Astrocyte (in vitro differentiated cells and primary cell): ENCODE measurements at regions not wholly inside any gene's neighbourhood (a gene's known extent, or its start where the extent isn't known, plus 50 kb on each side); places are given as distances from the start of the nearest gene placed in this dataset.

Experiments
- EZH2 ChIP-seq: IDR thresholded peaks from 2 replicates; pipeline ENCODE4 v1.6.1; 2012; ENCODE audit warnings: mild to moderate bottlenecking, low read length, inconsistent platforms; ENCODE audit not compliant: insufficient read depth
- TF ChIP-seq, protein P1 (sequence below): IDR thresholded peaks from 2 replicates; pipeline ENCODE4 v1.5.1; 2011; ENCODE audit warnings: low read depth, mild to moderate bottlenecking, inconsistent platforms, low read length, moderate library complexity; ENCODE audit not compliant: insufficient read depth

DNA sequence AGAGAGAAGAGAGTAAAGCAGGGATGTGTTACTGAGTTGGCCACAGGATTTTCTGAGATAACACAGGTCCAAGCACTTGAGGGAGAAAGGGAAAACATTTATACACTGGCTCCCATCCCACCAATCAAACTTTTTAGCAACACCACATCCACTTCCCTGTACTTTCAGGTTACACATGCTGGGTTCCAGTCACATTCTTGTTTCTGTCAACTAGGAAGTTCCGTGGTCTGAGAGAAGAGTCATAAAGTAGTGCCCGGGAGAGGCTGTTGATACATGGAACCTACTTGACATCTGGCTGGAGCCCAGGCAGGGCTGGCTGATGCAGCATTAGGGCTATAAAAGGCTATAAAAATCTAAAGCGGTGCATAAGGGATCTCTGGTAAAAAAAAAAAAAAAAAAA, 473.9 kb upstream of the COX7C start:
- no peak for TF ChIP-seq EZH2
- TF ChIP-seq, protein P1, sequence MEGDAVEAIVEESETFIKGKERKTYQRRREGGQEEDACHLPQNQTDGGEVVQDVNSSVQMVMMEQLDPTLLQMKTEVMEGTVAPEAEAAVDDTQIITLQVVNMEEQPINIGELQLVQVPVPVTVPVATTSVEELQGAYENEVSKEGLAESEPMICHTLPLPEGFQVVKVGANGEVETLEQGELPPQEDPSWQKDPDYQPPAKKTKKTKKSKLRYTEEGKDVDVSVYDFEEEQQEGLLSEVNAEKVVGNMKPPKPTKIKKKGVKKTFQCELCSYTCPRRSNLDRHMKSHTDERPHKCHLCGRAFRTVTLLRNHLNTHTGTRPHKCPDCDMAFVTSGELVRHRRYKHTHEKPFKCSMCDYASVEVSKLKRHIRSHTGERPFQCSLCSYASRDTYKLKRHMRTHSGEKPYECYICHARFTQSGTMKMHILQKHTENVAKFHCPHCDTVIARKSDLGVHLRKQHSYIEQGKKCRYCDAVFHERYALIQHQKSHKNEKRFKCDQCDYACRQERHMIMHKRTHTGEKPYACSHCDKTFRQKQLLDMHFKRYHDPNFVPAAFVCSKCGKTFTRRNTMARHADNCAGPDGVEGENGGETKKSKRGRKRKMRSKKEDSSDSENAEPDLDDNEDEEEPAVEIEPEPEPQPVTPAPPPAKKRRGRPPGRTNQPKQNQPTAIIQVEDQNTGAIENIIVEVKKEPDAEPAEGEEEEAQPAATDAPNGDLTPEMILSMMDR, result no peak
